NCI-H1092 (cell line): ENCODE measurements at regions not wholly inside any gene's neighbourhood (a gene's known extent, or its start where the extent isn't known, plus 50 kb on each side); places are given as distances from the start of the nearest gene placed in this dataset.

Experiments
- DNase-seq: peaks from one replicate; lab custom pipeline; 2025; lab: John Stamatoyannopoulos, UW

GRCh38 chr16:66171578-66171977 is 194.9 kb upstream of the CDH5 start:
- no peak for DNase-seq

- no peak for DNase-seq
Measured at GRCh38 chr16:66170989-66171388, 195.5 kb upstream of the CDH5 start.

GRCh38 chr16:66169817-66170216 is 196.7 kb upstream of the CDH5 start:
- no peak for DNase-seq

GRCh38 chr16:66168777-66169176 is 197.7 kb upstream of the CDH5 start:
- DNase-seq, result no peak

- DNase-seq, result no peak
Measured at GRCh38 chr16:66167564-66168291, 198.8 kb upstream of the CDH5 start.

GRCh38 chr16:66166490-66166889 is 200.0 kb upstream of the CDH5 start:
- no peak for DNase-seq

- no peak for DNase-seq
Measured at GRCh38 chr16:66165879-66166278, 200.6 kb upstream of the CDH5 start.

GRCh38 chr16:66164581-66165247 is 201.8 kb upstream of the CDH5 start:
- no peak for DNase-seq

- DNase-seq, result no peak
Measured at GRCh38 chr16:66162821-66163220, 203.7 kb upstream of the CDH5 start.

GRCh38 chr16:66161942-66162341 is 204.5 kb upstream of the CDH5 start:
- DNase-seq, result no peak

- no peak for DNase-seq
Measured at GRCh38 chr16:66161269-66161668, 205.2 kb upstream of the CDH5 start.

- DNase-seq, result no peak
Measured at GRCh38 chr16:66159987-66160386, 206.5 kb upstream of the CDH5 start.

GRCh38 chr16:66156538-66156937 is 210.0 kb upstream of the CDH5 start:
- DNase-seq, result no peak

- no peak for DNase-seq
Measured at GRCh38 chr16:66155933-66156332, 210.6 kb upstream of the CDH5 start.

- no peak for DNase-seq
Measured at GRCh38 chr16:66154801-66155200, 211.7 kb upstream of the CDH5 start.

GRCh38 chr16:66152823-66153393 is 213.6 kb upstream of the CDH5 start:
- DNase-seq, result no peak

- DNase-seq, result no peak
Measured at GRCh38 chr16:66152181-66152580, 214.3 kb upstream of the CDH5 start.

GRCh38 chr16:66150698-66151482 is 215.6 kb upstream of the CDH5 start:
- DNase-seq, result no peak

GRCh38 chr16:66147291-66147690 is 219.2 kb upstream of the CDH5 start:
- DNase-seq, result no peak

- DNase-seq, result no peak
Measured at GRCh38 chr16:66146798-66147197, 219.7 kb upstream of the CDH5 start.

GRCh38 chr16:66144641-66145040 is 221.8 kb upstream of the CDH5 start:
- DNase-seq, result no peak

GRCh38 chr16:66143415-66143814 is 223.1 kb upstream of the CDH5 start:
- DNase-seq, result no peak

- no peak for DNase-seq
Measured at GRCh38 chr16:66141885-66142284, 224.6 kb upstream of the CDH5 start.
